ENCODE measurements at regions not wholly inside any gene's neighbourhood (a gene's known extent, or its start where the extent isn't known, plus 50 kb on each side); places are given as distances from the start of the nearest gene placed in this dataset.

DNA sequence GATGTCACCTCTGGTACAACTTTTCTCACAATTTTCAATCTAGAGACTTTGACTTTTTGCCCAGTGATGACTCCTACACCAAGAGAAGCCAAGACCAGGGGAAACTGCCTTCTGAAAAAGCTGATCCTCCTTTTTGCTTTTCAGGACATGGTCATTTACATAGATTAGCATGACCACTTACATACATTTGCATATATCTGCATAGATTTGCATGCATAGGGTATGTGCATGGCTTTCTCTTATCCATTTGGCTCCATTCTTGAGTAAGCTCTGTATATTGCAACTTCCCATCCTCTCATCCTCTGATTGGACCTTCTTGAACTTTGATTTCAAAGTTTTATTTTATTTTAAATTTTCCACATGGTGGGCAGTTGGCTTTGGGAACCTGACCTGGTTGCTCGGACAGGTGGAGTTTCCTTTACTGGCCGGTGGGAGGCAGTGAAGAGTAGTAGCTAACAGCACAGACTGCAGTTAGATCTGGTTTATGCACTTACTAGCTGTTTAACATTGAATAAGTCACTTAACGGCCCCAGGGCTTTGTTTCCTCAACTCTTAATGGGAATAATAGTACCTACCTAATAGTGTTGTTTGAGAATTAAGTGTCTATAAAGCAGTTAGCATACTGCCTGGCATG lies 92.9 kb downstream of the GPR139 start:
- ChIA-PET POLR2A (no interaction called here), CTCF (interaction anchor here (1.4 kb wide), 1 partner anchor 73 kb away, joined by 4 read pairs; no protein-coding TSS in a partner anchor)
- DNase-seq (ENCODE audit: low read depth, low spot score), result no peak
- H3K9me3 ChIP-seq (ENCODE audit: control insufficient read depth, insufficient read depth, low read length), result no peaks in the 10 kb centered on the region
- H3K27ac ChIP-seq (ENCODE audit: low read depth, low read length), result no peak overlapping the region
- no peak overlapping the region for H3K4me3 ChIP-seq (ENCODE audit: low read depth, low read length)
- TF ChIP-seq, protein P1, sequence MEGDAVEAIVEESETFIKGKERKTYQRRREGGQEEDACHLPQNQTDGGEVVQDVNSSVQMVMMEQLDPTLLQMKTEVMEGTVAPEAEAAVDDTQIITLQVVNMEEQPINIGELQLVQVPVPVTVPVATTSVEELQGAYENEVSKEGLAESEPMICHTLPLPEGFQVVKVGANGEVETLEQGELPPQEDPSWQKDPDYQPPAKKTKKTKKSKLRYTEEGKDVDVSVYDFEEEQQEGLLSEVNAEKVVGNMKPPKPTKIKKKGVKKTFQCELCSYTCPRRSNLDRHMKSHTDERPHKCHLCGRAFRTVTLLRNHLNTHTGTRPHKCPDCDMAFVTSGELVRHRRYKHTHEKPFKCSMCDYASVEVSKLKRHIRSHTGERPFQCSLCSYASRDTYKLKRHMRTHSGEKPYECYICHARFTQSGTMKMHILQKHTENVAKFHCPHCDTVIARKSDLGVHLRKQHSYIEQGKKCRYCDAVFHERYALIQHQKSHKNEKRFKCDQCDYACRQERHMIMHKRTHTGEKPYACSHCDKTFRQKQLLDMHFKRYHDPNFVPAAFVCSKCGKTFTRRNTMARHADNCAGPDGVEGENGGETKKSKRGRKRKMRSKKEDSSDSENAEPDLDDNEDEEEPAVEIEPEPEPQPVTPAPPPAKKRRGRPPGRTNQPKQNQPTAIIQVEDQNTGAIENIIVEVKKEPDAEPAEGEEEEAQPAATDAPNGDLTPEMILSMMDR (IDR thresholded peaks at IDR 0.05; ENCODE audit: low read depth, low read length), result peak; percentile 37
- H3K27me3 ChIP-seq (ENCODE audit: control insufficient read depth, insufficient read depth, low read length), result no peaks in the 10 kb centered on the region

DNA sequence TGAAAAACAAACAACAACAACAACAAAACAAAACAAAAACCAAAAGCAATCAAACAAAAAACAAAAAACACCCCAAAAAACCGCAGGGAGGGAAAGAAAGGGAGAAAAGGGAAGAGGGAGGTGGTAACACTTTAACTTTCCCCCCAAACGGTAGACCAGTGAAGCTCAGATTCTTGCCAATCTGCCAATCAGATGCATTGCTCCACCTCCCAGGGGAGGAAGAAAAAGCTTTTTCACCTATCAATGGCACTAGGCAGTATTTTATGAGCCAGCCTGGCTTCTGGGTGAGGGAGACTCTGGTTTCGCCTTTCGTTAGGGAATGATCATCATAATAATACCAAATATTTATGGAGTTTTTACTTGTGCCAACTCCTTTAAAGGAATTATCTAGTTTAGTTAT lies 94.1 kb downstream of the GPR139 start:
- no peaks in the 10 kb centered on the region for H3K9me3 ChIP-seq (ENCODE audit: control insufficient read depth, insufficient read depth, low read length)
- H3K4me3 ChIP-seq (ENCODE audit: low read depth, low read length), result no peak overlapping the region
- H3K27ac ChIP-seq (ENCODE audit: low read depth, low read length), result no peak overlapping the region
- TF ChIP-seq, protein P1 (IDR thresholded peaks at IDR 0.05; ENCODE audit: low read depth, low read length), result no peak
- H3K27me3 ChIP-seq (ENCODE audit: control insufficient read depth, insufficient read depth, low read length), result no peaks in the 10 kb centered on the region
- POLR2A ChIA-PET, result no interaction called here
- no peak for DNase-seq (ENCODE audit: low read depth, low spot score)
- CTCF ChIA-PET, result no interaction called here

DNA sequence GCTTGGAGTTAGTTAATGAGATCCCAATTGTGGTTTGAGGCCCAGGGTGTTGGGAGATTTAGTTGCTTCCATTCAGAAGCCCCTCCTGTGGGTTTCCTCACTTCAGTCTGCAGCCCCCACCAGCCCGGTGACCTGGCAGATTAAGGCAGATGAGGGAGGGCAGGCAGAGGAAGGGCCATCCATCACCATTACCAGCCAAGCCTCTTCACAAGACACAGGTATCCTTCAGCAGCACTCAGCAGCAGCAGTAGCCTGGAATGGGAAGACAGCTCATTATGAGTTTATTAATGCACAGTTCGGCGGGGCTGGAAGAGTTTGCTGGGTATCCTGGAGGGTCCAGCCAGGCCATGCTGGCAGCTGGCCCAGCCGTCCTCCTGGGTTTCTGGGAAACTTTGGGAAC lies 90.0 kb upstream of the GPRC5B start:
- no peaks in the 10 kb centered on the region for H3K27me3 ChIP-seq (ENCODE audit: control insufficient read depth, insufficient read depth, low read length)
- no peak overlapping the region for H3K27ac ChIP-seq (ENCODE audit: low read depth, low read length)
- CTCF ChIA-PET, result no interaction called here
- POLR2A ChIA-PET, result no interaction called here
- no peak overlapping the region for H3K4me3 ChIP-seq (ENCODE audit: low read depth, low read length)
- TF ChIP-seq, protein P1 (IDR thresholded peaks at IDR 0.05; ENCODE audit: low read depth, low read length), result no peak
- DNase-seq (ENCODE audit: low read depth, low spot score), result no peak
- H3K9me3 ChIP-seq (ENCODE audit: control insufficient read depth, insufficient read depth, low read length), result no peaks in the 10 kb centered on the region

DNA sequence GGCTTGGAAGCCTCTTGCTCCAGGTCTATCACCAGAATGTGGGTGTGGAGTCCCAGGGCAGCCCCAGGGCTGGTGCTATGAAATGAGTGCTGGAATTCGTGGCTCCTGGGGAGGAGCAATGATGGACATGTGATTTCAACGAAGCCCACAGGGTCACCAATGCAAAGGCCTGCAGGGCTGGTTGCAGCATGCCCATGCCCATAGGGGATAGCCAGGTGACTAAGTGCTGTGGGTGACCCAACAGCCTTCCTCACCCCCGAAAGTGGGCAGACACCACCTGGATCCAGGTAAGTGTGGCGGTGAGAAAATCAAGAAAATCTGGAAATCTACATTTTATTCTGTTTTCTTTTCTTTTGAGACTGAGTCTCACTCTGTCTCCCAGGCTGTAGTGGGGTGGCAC lies 87.5 kb upstream of the GPRC5B start:
- CTCF ChIA-PET, result interaction anchor here (0.8 kb wide), 1 partner anchor 64 kb away, joined by 4 read pairs; no protein-coding TSS in a partner anchor
- H3K4me3 ChIP-seq (ENCODE audit: low read depth, low read length), result no peak overlapping the region
- no peak for DNase-seq (ENCODE audit: low read depth, low spot score)
- H3K9me3 ChIP-seq (ENCODE audit: control insufficient read depth, insufficient read depth, low read length), result no peaks in the 10 kb centered on the region
- no peak overlapping the region for H3K27ac ChIP-seq (ENCODE audit: low read depth, low read length)
- H3K27me3 ChIP-seq (ENCODE audit: control insufficient read depth, insufficient read depth, low read length), result no peaks in the 10 kb centered on the region
- TF ChIP-seq, protein P1 (IDR thresholded peaks at IDR 0.05; ENCODE audit: low read depth, low read length), result no peak
- POLR2A ChIA-PET, result no interaction called here

DNA sequence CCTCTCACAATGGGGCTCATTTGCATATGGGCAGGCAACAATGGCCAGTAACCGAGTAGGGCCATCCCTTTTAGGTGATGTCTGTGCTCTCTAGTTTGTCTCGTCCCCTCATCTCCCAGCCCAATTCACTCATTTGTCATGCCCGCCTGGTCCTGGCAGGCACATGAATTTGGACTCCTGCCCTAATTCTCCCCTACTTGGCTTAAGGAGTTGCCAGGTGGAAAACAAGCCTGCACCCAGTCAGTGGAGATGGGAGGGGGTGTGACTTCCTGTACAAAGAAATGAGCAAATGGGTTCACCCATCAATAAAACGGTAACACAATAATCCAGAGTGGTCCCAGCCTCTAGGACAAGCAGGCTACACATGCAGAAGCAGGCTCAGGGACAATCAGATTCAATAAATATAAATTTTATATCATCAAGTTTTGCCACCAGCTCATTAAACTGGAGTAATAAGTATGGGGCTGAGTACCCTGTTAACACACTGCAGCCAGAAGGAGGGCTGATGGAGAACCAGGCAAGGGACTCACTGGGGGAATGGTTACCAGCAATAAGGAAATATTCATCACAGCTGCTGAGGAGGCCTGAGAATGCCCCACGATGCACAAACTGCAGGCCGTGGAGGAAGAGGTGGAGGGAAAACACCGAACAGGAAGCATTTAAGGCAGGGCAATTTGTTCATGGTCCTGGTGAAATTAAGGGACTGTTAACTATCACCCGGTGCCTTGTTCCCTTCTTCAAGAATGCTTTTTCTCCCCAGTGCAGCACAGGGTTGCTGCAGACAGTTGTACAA lies 84.4 kb upstream of the GPRC5B start:
- ChIA-PET POLR2A (no interaction called here), CTCF (no interaction called here)
- H3K27me3 ChIP-seq (ENCODE audit: control insufficient read depth, insufficient read depth, low read length), result no peaks in the 10 kb centered on the region
- TF ChIP-seq, protein P1 (IDR thresholded peaks at IDR 0.05; ENCODE audit: low read depth, low read length), result no peak
- H3K4me3 ChIP-seq (ENCODE audit: low read depth, low read length), result no peak overlapping the region
- H3K9me3 ChIP-seq (ENCODE audit: control insufficient read depth, insufficient read depth, low read length), result no peaks in the 10 kb centered on the region
- DNase-seq (ENCODE audit: low read depth, low spot score), result no peak
- H3K27ac ChIP-seq (ENCODE audit: low read depth, low read length), result no peak overlapping the region

All from AG04450 (cell line).